Activated naive CD8-positive, alpha-beta T cell treated with anti-CD3 and anti-CD28 coated beads, Interleukin-2, amount 10 ng/mL, durations not matched to agents 7 days and 5 days (primary cell): ENCODE measurements at regions not wholly inside any gene's neighbourhood (a gene's known extent, or its start where the extent isn't known, plus 50 kb on each side); places are given as distances from the start of the nearest gene placed in this dataset.

Source experiments
- ATAC-seq: fragments of 150-1000 bp; cut with Tn5 transposase; one replicate; pipeline ENCODE4 v1.10.0; 2021; ENCODE audit warnings: low read depth, moderate library complexity
- POLR2A ChIA-PET: fragments of 350-600 bp; sonication (Branson Sonifier 250); formaldehyde crosslinking; loops from one replicate; lab custom pipeline; 2021; ENCODE audit warnings: antibody characterized with exemption; lab: Charles Lee
- DNase-seq: peaks from one replicate; pipeline ENCODE4 v3.0.0; 2021
- H3K27ac Mint-ChIP-seq: one replicate; pipeline ENCODE4 v1.8.0; 2022; ENCODE audit warnings: mild to moderate bottlenecking, mixed read lengths
- H3K27me3 Mint-ChIP-seq: one replicate; pipeline ENCODE4 v1.8.0; 2022; ENCODE audit warnings: mild to moderate bottlenecking, moderate library complexity, mixed read lengths
- H3K36me3 Mint-ChIP-seq: one replicate; pipeline ENCODE4 v1.8.0; 2021; ENCODE audit warnings: mild to moderate bottlenecking, mixed read lengths
- H3K4me1 Mint-ChIP-seq: one replicate; pipeline ENCODE4 v1.8.0; 2021; ENCODE audit warnings: mixed read lengths
- H3K4me3 Mint-ChIP-seq: one replicate; pipeline ENCODE4 v1.8.0; 2022; ENCODE audit warnings: mild to moderate bottlenecking, moderate library complexity, mixed read lengths
- H3K9me3 Mint-ChIP-seq: one replicate; pipeline ENCODE4 v1.8.0; 2021; ENCODE audit warnings: mixed read lengths

- Mint-ChIP-seq H3K36me3 (no peaks in the 10 kb centered on the region), H3K4me1 (no peaks in the 10 kb centered on the region), H3K4me3 (no peak overlapping the region), H3K27me3 (peaks cover 14% of the 10 kb centered on the region), H3K27ac (no peak overlapping the region), H3K9me3 (peaks cover 1% of the 10 kb centered on the region)
- POLR2A ChIA-PET: no interaction called here
- DNase-seq (no peak), ATAC-seq (no peak)
These were observed 176.9 kb downstream of the TFAP2C start for GRCh38 chr20:56805966-56806365.

GRCh38 chr20:56806952-56807517 is 177.9 kb downstream of the TFAP2C start:
- ATAC-seq (no peak), DNase-seq (no peak)
- Mint-ChIP-seq H3K4me1 (no peaks in the 10 kb centered on the region), H3K27me3 (peaks cover 13% of the 10 kb centered on the region), H3K27ac (no peak overlapping the region), H3K4me3 (no peak overlapping the region), H3K36me3 (no peaks in the 10 kb centered on the region), H3K9me3 (peaks cover 1% of the 10 kb centered on the region)
- POLR2A ChIA-PET: no interaction called here

- DNase-seq: no peak
- Mint-ChIP-seq H3K27ac (no peak overlapping the region), H3K4me3 (no peak overlapping the region), H3K27me3 (peaks cover 12% of the 10 kb centered on the region), H3K36me3 (no peaks in the 10 kb centered on the region), H3K4me1 (no peaks in the 10 kb centered on the region), H3K9me3 (peaks cover 1% of the 10 kb centered on the region)
- no peak for ATAC-seq
- POLR2A ChIA-PET: no interaction called here
These were observed 179.1 kb downstream of the TFAP2C start for GRCh38 chr20:56808117-56808725.

GRCh38 chr20:56808732-56809131 is 179.6 kb downstream of the TFAP2C start:
- Mint-ChIP-seq H3K27me3 (peaks cover 12% of the 10 kb centered on the region), H3K36me3 (no peaks in the 10 kb centered on the region), H3K9me3 (peaks cover 1% of the 10 kb centered on the region), H3K27ac (no peak overlapping the region), H3K4me1 (no peaks in the 10 kb centered on the region), H3K4me3 (no peak overlapping the region)
- DNase-seq (no peak), ATAC-seq (no peak)
- POLR2A ChIA-PET: no interaction called here

GRCh38 chr20:56809668-56810067 is 180.6 kb downstream of the TFAP2C start:
- no peak for DNase-seq
- H3K27ac Mint-ChIP-seq: no peak overlapping the region
- POLR2A ChIA-PET: no interaction called here
- ATAC-seq: no peak
- H3K27me3 Mint-ChIP-seq: peaks cover 12% of the 10 kb centered on the region
- no peak overlapping the region for H3K4me3 Mint-ChIP-seq
- no peaks in the 10 kb centered on the region for H3K36me3 Mint-ChIP-seq
- H3K4me1 Mint-ChIP-seq: no peaks in the 10 kb centered on the region
- H3K9me3 Mint-ChIP-seq: peaks cover 1% of the 10 kb centered on the region

- Mint-ChIP-seq H3K9me3 (peaks cover 1% of the 10 kb centered on the region), H3K36me3 (no peaks in the 10 kb centered on the region), H3K27me3 (peaks cover 12% of the 10 kb centered on the region), H3K27ac (no peak overlapping the region), H3K4me3 (no peak overlapping the region), H3K4me1 (no peaks in the 10 kb centered on the region)
- POLR2A ChIA-PET: no interaction called here
- no peak for ATAC-seq
- DNase-seq: no peak
These were observed 181.0 kb downstream of the TFAP2C start for GRCh38 chr20:56810141-56810540.

- H3K9me3 Mint-ChIP-seq: peaks cover 2% of the 10 kb centered on the region
- no peaks in the 10 kb centered on the region for H3K27me3 Mint-ChIP-seq
- H3K36me3 Mint-ChIP-seq: no peaks in the 10 kb centered on the region
- H3K4me1 Mint-ChIP-seq: no peaks in the 10 kb centered on the region
- ATAC-seq (no peak), DNase-seq (no peak)
- no peak overlapping the region for H3K4me3 Mint-ChIP-seq
- no peak overlapping the region for H3K27ac Mint-ChIP-seq
- POLR2A ChIA-PET: no interaction called here
These were observed 186.7 kb downstream of the TFAP2C start for GRCh38 chr20:56815796-56816195.

GRCh38 chr20:56816349-56816748 is 187.2 kb downstream of the TFAP2C start:
- DNase-seq: no peak
- ATAC-seq: no peak
- H3K4me1 Mint-ChIP-seq: no peaks in the 10 kb centered on the region
- POLR2A ChIA-PET: no interaction called here
- H3K36me3 Mint-ChIP-seq: no peaks in the 10 kb centered on the region
- no peaks in the 10 kb centered on the region for H3K27me3 Mint-ChIP-seq
- H3K9me3 Mint-ChIP-seq: peaks cover 2% of the 10 kb centered on the region
- H3K4me3 Mint-ChIP-seq: no peak overlapping the region
- H3K27ac Mint-ChIP-seq: no peak overlapping the region

GRCh38 chr20:56817780-56818675 is 188.9 kb downstream of the TFAP2C start:
- Mint-ChIP-seq H3K36me3 (no peaks in the 10 kb centered on the region), H3K4me3 (no peak overlapping the region), H3K4me1 (no peaks in the 10 kb centered on the region), H3K27me3 (no peaks in the 10 kb centered on the region), H3K9me3 (peaks cover 2% of the 10 kb centered on the region), H3K27ac (no peak overlapping the region)
- no peak for ATAC-seq
- no peak for DNase-seq
- POLR2A ChIA-PET: no interaction called here

- no peak overlapping the region for H3K27ac Mint-ChIP-seq
- POLR2A ChIA-PET: no interaction called here
- no peaks in the 10 kb centered on the region for H3K4me1 Mint-ChIP-seq
- no peaks in the 10 kb centered on the region for H3K27me3 Mint-ChIP-seq
- no peak overlapping the region for H3K4me3 Mint-ChIP-seq
- DNase-seq (no peak), ATAC-seq (no peak)
- H3K36me3 Mint-ChIP-seq: no peaks in the 10 kb centered on the region
- peaks cover 4% of the 10 kb centered on the region for H3K9me3 Mint-ChIP-seq
These were observed 191.9 kb downstream of the TFAP2C start for GRCh38 chr20:56820984-56821383.

- H3K36me3 Mint-ChIP-seq: no peaks in the 10 kb centered on the region
- H3K4me3 Mint-ChIP-seq: no peak overlapping the region
- POLR2A ChIA-PET: no interaction called here
- no peaks in the 10 kb centered on the region for H3K4me1 Mint-ChIP-seq
- peaks cover 3% of the 10 kb centered on the region for H3K9me3 Mint-ChIP-seq
- no peak for DNase-seq
- no peak overlapping the region for H3K27ac Mint-ChIP-seq
- ATAC-seq: no peak
- H3K27me3 Mint-ChIP-seq: peaks cover 6% of the 10 kb centered on the region
These were observed 197.2 kb downstream of the TFAP2C start for GRCh38 chr20:56826306-56826704.

GRCh38 chr20:56826705-56827665 is 197.9 kb downstream of the TFAP2C start:
- Mint-ChIP-seq H3K4me3 (no peak overlapping the region), H3K9me3 (peaks cover 3% of the 10 kb centered on the region), H3K36me3 (no peaks in the 10 kb centered on the region), H3K4me1 (no peaks in the 10 kb centered on the region), H3K27me3 (peaks cover 6% of the 10 kb centered on the region), H3K27ac (no peak overlapping the region)
- POLR2A ChIA-PET: no interaction called here
- ATAC-seq (no peak), DNase-seq (no peak)

GRCh38 chr20:56827763-56828162 is 198.7 kb downstream of the TFAP2C start:
- no peaks in the 10 kb centered on the region for H3K4me1 Mint-ChIP-seq
- POLR2A ChIA-PET: no interaction called here
- H3K27me3 Mint-ChIP-seq: peaks cover 6% of the 10 kb centered on the region
- no peak for DNase-seq
- H3K9me3 Mint-ChIP-seq: peaks cover 3% of the 10 kb centered on the region
- H3K4me3 Mint-ChIP-seq: no peak overlapping the region
- H3K36me3 Mint-ChIP-seq: no peaks in the 10 kb centered on the region
- ATAC-seq: no peak
- no peak overlapping the region for H3K27ac Mint-ChIP-seq
